Stimulated activated CD8-positive, alpha-beta memory T cell treated with anti-CD3 and anti-CD28 coated beads, Interleukin-15, amount 100 ng/mL, for 4 hours (primary cell): ENCODE measurements at regions not wholly inside any gene's neighbourhood (a gene's known extent, or its start where the extent isn't known, plus 50 kb on each side); places are given as distances from the start of the nearest gene placed in this dataset.

ENCODE experiments used
- DNase-seq, 2 donors: peaks; one replicate each; pipeline ENCODE4 v3.0.0-alpha.2; 2020; ENCODE audit warnings: low read depth in 2 of 2

- no peak for DNase-seq
Observed at GRCh38 chr1:221430152-221430960, 311.5 kb downstream of the DUSP10 start.

- DNase-seq: no peak
Observed at GRCh38 chr1:221431068-221431651, 310.7 kb downstream of the DUSP10 start.

- no peak for DNase-seq
Observed at GRCh38 chr1:221431961-221432360, 309.9 kb downstream of the DUSP10 start.

- DNase-seq: no peak
Observed at GRCh38 chr1:221435504-221435904, 306.4 kb downstream of the DUSP10 start.

- no peak for DNase-seq
Observed at GRCh38 chr1:221437171-221437570, 304.7 kb downstream of the DUSP10 start.

- DNase-seq: no peak
Observed at GRCh38 chr1:221437926-221438325, 304.0 kb downstream of the DUSP10 start.

GRCh38 chr1:221439008-221439746 lies 302.7 kb downstream of the DUSP10 start:
- DNase-seq: peak; percentile 17 to 53

GRCh38 chr1:221439747-221440501 lies 302.0 kb downstream of the DUSP10 start:
- peak in 1 of 2 donors; percentile 23 for DNase-seq

GRCh38 chr1:221440658-221441057 lies 301.2 kb downstream of the DUSP10 start:
- DNase-seq: no peak

- no peak for DNase-seq
Observed at GRCh38 chr1:221442056-221442455, 299.8 kb downstream of the DUSP10 start.

GRCh38 chr1:221444346-221444745 lies 297.5 kb downstream of the DUSP10 start:
- DNase-seq: no peak

GRCh38 chr1:221448585-221449175 lies 293.2 kb downstream of the DUSP10 start:
- DNase-seq: no peak

GRCh38 chr1:221449194-221449593 lies 292.7 kb downstream of the DUSP10 start:
- no peak for DNase-seq

- DNase-seq: no peak
Observed at GRCh38 chr1:221449801-221450470, 292.0 kb downstream of the DUSP10 start.

- no peak for DNase-seq
Observed at GRCh38 chr1:221451741-221452140, 290.1 kb downstream of the DUSP10 start.

- no peak for DNase-seq
Observed at GRCh38 chr1:221454096-221454495, 287.8 kb downstream of the DUSP10 start.

GRCh38 chr1:221456918-221457317 lies 285.0 kb downstream of the DUSP10 start:
- no peak for DNase-seq

GRCh38 chr1:221457685-221458446 lies 284.0 kb downstream of the DUSP10 start:
- DNase-seq: no peak

GRCh38 chr1:221458447-221459156 lies 283.3 kb downstream of the DUSP10 start:
- no peak for DNase-seq

- DNase-seq: no peak
Observed at GRCh38 chr1:221459558-221459957, 282.3 kb downstream of the DUSP10 start.
